ENCODE measurements at regions not wholly inside any gene's neighbourhood (a gene's known extent, or its start where the extent isn't known, plus 50 kb on each side); places are given as distances from the start of the nearest gene placed in this dataset.
A peak's percentile ranks its signal among the peaks of the same experiment; 100 is the strongest.

- no peak overlapping the region for H3K9ac ChIP-seq (ENCODE audit: low read depth, low read length)
- no peaks in the 10 kb centered on the region for H3K36me3 ChIP-seq (ENCODE audit: insufficient read depth, low read length)
- H3K4me1 ChIP-seq (ENCODE audit: insufficient read depth, low read length), result peaks cover 31% of the 10 kb centered on the region
- H3K9me3 ChIP-seq (ENCODE audit: control insufficient read depth, insufficient read depth, low read length), result no peaks in the 10 kb centered on the region
Measured at GRCh38 chr6:158920311-158920905, 79.6 kb downstream of the RSPH3 start.

DNA sequence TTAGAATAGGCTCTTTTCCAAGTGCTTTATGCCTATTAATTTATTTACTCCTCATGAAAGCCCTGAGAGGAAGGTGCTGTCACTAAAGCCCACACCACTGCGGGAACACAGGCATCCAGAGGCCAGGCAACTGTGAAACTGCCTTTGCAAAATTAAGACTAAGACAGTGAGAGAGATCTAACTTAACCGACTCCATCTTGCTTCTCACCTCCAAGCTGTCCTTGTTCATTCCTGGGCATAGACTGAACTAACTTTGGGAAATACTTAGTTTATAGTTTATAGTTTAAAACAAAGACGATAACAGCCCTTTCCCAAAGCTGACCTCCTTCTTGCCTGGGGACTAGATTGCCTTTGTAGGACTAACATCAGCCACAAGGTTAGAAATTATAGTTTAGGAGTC, 80.1 kb downstream of the RSPH3 start:
- Histone ChIP-seq H3K9me3 (ENCODE audit: control insufficient read depth, insufficient read depth, low read length) (no peaks in the 10 kb centered on the region), H3K9ac (ENCODE audit: low read depth, low read length) (no peak overlapping the region), H3K36me3 (ENCODE audit: insufficient read depth, low read length) (no peaks in the 10 kb centered on the region), H3K4me1 (ENCODE audit: insufficient read depth, low read length) (peaks cover 31% of the 10 kb centered on the region)

- Histone ChIP-seq H3K36me3 (ENCODE audit: insufficient read depth, low read length) (no peaks in the 10 kb centered on the region), H3K9me3 (ENCODE audit: control insufficient read depth, insufficient read depth, low read length) (no peaks in the 10 kb centered on the region), H3K4me1 (ENCODE audit: insufficient read depth, low read length) (peaks cover 23% of the 10 kb centered on the region), H3K9ac (ENCODE audit: low read depth, low read length) (no peak overlapping the region)
Measured at GRCh38 chr6:158916617-158917016, 83.4 kb downstream of the RSPH3 start.

DNA sequence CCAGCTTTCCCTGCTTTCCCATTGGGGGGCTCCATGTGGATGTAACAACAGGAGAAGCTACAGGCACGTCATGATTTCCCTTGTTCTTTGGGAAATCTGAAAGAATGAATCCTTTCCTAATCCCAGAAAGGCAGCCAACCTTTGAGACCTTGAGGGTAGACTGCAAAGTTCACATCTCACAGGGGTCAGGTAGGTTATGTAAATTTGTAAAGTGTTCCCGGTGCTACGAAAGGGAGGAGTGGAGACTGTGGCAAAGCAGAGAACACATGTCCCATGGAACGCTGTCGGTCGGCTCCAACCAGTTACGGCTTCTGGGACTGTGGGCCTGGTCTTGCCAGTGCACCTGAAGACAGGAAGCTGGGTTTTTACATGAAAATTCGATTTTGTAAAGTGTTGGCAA, 85.1 kb downstream of the RSPH3 start:
- no peak overlapping the region for H3K9ac ChIP-seq (ENCODE audit: low read depth, low read length)
- H3K4me1 ChIP-seq (ENCODE audit: insufficient read depth, low read length), result peaks cover 25% of the 10 kb centered on the region
- no peaks in the 10 kb centered on the region for H3K9me3 ChIP-seq (ENCODE audit: control insufficient read depth, insufficient read depth, low read length)
- H3K36me3 ChIP-seq (ENCODE audit: insufficient read depth, low read length), result no peaks in the 10 kb centered on the region

DNA sequence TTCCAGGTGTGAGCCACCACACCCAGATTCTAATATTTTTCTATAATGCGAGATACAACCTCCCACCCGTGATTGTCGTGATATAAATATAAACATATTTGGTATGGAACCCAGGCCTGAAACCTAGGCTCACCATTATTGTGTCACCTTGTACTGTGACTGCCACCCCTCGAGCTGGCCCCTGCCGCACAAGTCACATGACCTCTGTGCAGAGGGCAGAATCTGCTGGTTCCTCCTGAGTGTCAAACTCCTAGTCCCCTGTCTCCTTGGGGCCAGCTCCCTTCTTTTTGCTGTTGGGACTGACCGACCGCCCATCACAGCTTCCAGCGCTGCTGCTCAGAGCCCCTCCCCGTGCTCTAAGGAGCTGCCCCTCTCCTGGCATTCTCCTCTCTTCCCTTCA, 86.4 kb downstream of the RSPH3 start:
- H3K9ac ChIP-seq (ENCODE audit: low read depth, low read length), result no peak overlapping the region
- H3K4me1 ChIP-seq (ENCODE audit: insufficient read depth, low read length), result peaks cover 21% of the 10 kb centered on the region
- no peaks in the 10 kb centered on the region for H3K36me3 ChIP-seq (ENCODE audit: insufficient read depth, low read length)
- H3K9me3 ChIP-seq (ENCODE audit: control insufficient read depth, insufficient read depth, low read length), result no peaks in the 10 kb centered on the region

GRCh38 chr6:158912655-158913054, 87.3 kb downstream of the RSPH3 start:
- Histone ChIP-seq H3K4me1 (ENCODE audit: insufficient read depth, low read length) (peaks cover 21% of the 10 kb centered on the region), H3K9ac (ENCODE audit: low read depth, low read length) (no peak overlapping the region), H3K9me3 (ENCODE audit: control insufficient read depth, insufficient read depth, low read length) (no peaks in the 10 kb centered on the region), H3K36me3 (ENCODE audit: insufficient read depth, low read length) (no peaks in the 10 kb centered on the region)

DNA sequence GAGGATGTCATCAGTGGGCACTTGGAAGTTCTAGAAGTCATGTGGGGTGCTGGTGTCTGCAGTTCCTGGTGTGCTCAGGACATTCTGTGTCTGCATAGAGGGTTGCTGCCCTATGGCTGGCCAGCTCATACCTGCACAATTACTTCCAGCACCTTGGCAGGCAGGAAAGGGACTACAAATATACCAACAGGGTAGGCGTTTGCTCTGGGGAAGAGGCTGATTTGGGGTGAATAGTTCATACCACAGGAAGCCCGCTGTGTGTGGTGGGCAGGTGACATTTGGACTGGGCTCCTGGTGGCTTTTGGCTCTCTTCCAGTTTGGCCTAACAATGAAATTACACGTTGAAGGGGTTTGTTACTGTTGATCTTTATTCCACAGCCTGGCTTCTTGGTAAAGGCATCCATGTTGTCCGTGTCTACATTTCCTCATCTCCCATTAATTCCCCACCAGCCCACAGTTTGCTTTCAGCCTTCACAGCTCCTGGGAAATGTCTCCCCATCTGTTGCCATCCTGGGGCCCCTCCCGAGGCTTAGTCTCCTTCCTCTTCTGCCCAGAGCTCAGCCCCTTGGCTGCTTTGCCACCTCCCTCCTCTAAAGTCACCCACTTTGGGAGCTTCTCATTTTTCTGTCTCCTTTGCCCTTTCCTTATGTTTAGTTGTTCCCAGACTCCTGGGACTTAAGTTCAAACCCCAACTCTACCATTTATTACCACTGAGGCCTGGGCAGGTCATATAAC, 88.1 kb downstream of the RSPH3 start:
- Histone ChIP-seq H3K4me1 (ENCODE audit: insufficient read depth, low read length) (peaks cover 27% of the 10 kb centered on the region), H3K9me3 (ENCODE audit: control insufficient read depth, insufficient read depth, low read length) (no peaks in the 10 kb centered on the region), H3K9ac (ENCODE audit: low read depth, low read length) (no peak overlapping the region), H3K36me3 (ENCODE audit: insufficient read depth, low read length) (no peaks in the 10 kb centered on the region)

DNA sequence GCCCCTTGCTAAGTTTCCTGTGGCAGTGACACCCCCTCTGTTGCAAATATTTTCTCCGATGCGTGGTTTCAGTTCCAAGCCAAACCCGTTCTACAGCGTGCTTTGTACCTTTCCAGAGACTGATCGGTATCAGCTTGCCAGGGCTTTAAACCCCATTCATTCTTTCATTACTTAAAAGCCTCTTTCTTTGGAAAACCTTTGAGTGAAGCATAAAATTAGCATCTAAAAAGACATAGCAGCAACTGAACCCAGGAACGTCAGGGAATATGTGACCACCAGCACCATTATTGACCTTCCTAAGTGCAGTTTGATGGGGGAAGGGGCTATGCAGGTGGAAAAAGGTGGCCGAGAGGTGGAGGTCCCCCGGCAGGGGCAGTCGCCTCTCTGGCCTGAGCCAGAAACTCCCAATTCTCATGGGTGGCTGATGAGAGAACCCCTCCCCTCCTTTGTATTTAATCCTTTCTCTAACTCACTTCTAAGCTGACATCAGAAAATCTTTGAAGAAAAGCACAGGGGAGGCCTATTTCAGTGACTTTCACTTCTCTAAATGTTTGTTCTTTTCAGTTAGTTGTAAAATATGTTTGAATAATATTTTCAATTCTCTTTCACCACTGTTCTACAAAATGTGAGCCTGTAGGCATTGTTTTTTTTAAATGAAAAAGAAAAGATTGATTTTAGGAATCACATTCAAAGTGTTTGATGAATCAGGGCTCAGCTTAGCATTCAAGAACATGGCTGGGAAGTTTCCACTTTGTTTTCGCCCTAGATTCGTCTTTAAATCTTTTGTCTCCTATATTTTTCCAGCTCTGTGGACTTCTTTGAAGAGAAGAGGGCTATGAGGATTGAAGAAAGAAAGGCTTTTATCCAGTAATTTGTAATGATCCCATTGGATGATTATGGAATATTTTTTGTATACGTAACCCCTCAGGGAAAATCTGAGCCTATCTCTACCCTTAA, 89.2 kb downstream of the RSPH3 start:
- no peaks in the 10 kb centered on the region for H3K36me3 ChIP-seq (ENCODE audit: insufficient read depth, low read length)
- peaks cover 7% of the 10 kb centered on the region for H3K9me3 ChIP-seq (ENCODE audit: control insufficient read depth, insufficient read depth, low read length)
- H3K4me1 ChIP-seq (ENCODE audit: insufficient read depth, low read length), result peaks cover 27% of the 10 kb centered on the region
- peak overlapping the region; percentile 25 for H3K9ac ChIP-seq (ENCODE audit: low read depth, low read length)

- peak overlapping the region; percentile 25 for H3K9ac ChIP-seq (ENCODE audit: low read depth, low read length)
Measured at GRCh38 chr6:158909938-158910337, 90.1 kb downstream of the RSPH3 start.

GRCh38 chr6:158908606-158909005, 89.4 kb upstream of the EZR start:
- no peak overlapping the region for H3K9ac ChIP-seq (ENCODE audit: low read depth, low read length)
- H3K36me3 ChIP-seq (ENCODE audit: insufficient read depth, low read length), result no peaks in the 10 kb centered on the region
- peaks cover 27% of the 10 kb centered on the region for H3K4me1 ChIP-seq (ENCODE audit: insufficient read depth, low read length)
- H3K9me3 ChIP-seq (ENCODE audit: control insufficient read depth, insufficient read depth, low read length), result peaks cover 15% of the 10 kb centered on the region

More at GRCh38 chr6:158909938-158910337, 90.1 kb downstream of the RSPH3 start:
- H3K9me3 ChIP-seq (ENCODE audit: control insufficient read depth, insufficient read depth, low read length), result peaks cover 15% of the 10 kb centered on the region
- H3K36me3 ChIP-seq (ENCODE audit: insufficient read depth, low read length), result no peaks in the 10 kb centered on the region
- H3K4me1 ChIP-seq (ENCODE audit: insufficient read depth, low read length), result peaks cover 27% of the 10 kb centered on the region

DNA sequence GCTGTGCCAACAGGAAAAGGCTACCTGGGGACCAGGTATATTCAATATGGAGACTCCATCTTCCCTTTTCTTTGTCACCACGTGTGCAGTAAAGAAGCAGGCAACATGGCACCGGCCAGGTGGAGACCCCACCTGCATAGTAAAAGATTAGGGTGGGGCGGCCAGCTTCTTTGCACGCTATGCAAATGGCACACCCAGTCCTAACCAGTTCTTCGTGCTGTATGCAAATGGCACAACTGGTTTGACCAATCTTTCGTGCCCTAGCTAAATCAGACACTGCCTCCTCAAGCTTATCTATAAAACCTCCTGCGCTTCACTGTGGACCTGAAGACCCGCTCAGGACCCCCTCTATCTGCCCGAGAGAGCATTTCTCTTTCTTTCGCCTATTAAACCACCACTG, 88.8 kb upstream of the EZR start:
- Histone ChIP-seq H3K4me1 (ENCODE audit: insufficient read depth, low read length) (peaks cover 27% of the 10 kb centered on the region), H3K9me3 (ENCODE audit: control insufficient read depth, insufficient read depth, low read length) (peaks cover 15% of the 10 kb centered on the region), H3K9ac (ENCODE audit: low read depth, low read length) (no peak overlapping the region), H3K36me3 (ENCODE audit: insufficient read depth, low read length) (no peaks in the 10 kb centered on the region)

DNA sequence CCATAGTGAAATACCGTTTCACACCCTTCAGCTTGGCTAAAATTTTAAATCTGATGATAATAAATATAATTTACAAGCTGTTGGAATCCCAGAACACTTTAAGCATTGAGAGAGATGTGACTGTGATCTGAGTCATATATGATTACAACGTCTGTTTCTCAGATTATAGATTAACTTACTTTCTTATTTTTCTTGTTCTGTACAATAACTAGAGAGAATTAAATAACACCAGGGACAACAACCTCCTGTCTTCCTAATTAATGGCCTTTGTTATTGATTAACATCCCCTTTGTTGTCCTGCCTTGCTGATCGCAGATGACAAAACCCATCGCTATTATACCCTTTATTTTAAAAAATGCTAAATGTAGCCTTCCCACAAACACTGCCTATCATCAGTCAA, 87.8 kb upstream of the EZR start:
- Histone ChIP-seq H3K36me3 (ENCODE audit: insufficient read depth, low read length) (no peaks in the 10 kb centered on the region), H3K9ac (ENCODE audit: low read depth, low read length) (no peak overlapping the region), H3K9me3 (ENCODE audit: control insufficient read depth, insufficient read depth, low read length) (peaks cover 15% of the 10 kb centered on the region), H3K4me1 (ENCODE audit: insufficient read depth, low read length) (peaks cover 17% of the 10 kb centered on the region)

DNA sequence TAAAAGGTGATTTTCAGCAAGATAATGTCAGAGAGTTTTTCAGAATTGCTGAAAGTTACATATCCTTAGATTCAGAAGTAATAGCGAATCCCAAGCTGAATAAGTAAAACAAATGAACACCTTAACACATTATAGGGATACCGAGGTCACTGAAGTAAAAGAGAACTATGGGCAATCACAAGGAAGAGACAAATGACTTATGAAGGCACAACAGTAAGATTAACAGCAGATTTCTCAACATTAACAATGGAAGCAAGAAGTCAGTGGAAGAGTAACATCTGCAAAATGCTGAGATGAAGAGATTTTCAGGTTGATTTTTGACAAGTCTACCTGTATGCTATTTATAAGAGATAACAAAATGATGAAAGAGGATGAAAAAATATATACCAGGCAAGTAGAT, 86.1 kb upstream of the EZR start:
- no peak overlapping the region for H3K9ac ChIP-seq (ENCODE audit: low read depth, low read length)
- peaks cover 15% of the 10 kb centered on the region for H3K9me3 ChIP-seq (ENCODE audit: control insufficient read depth, insufficient read depth, low read length)
- H3K4me1 ChIP-seq (ENCODE audit: insufficient read depth, low read length), result peaks cover 6% of the 10 kb centered on the region; the same call in 1 of the 2 replicates
- no peaks in the 10 kb centered on the region for H3K36me3 ChIP-seq (ENCODE audit: insufficient read depth, low read length)

GRCh38 chr6:158903801-158904200, 84.6 kb upstream of the EZR start:
- H3K9me3 ChIP-seq (ENCODE audit: control insufficient read depth, insufficient read depth, low read length), result peaks cover 15% of the 10 kb centered on the region
- no peak overlapping the region for H3K9ac ChIP-seq (ENCODE audit: low read depth, low read length)
- H3K36me3 ChIP-seq (ENCODE audit: insufficient read depth, low read length), result no peaks in the 10 kb centered on the region
- peaks cover 6% of the 10 kb centered on the region; the same call in 1 of the 2 replicates for H3K4me1 ChIP-seq (ENCODE audit: insufficient read depth, low read length)

All from ES-I3 (cell line).